SK-N-SH (cell line): ENCODE measurements at regions not wholly inside any gene's neighbourhood (a gene's known extent, or its start where the extent isn't known, plus 50 kb on each side); places are given as distances from the start of the nearest gene placed in this dataset.

Source experiments
- CTCF ChIA-PET: fragments of 300-600, 350-600 bp; formaldehyde crosslinking; extraction: SDS; loops from one replicate; lab custom pipeline; 2021; lab: Yijun Ruan, JAX
- POLR2A ChIA-PET: fragments of 350-600 bp; sonication (Branson Sonifier 250); formaldehyde crosslinking; extraction: SDS; loops from one replicate; lab custom pipeline; 2020; ENCODE audit warnings: antibody characterized with exemption, inconsistent platforms; lab: Yijun Ruan, JAX
- DNase-seq: peaks from one replicate; pipeline ENCODE4 v3.0.0; 2012
- H2AFZ ChIP-seq: fragments of 200-600 bp; sonication (generic); 2 replicates; pipeline ENCODE4 v1.8.1; 2016; ENCODE audit warnings: antibody characterized with exemption, mild to moderate bottlenecking, low read depth
- H3F3A ChIP-seq: fragments of 200-600 bp; sonication (generic); replicated peaks from 2 replicates; pipeline ENCODE3; 2016; ENCODE audit warnings: antibody characterized with exemption, mild to moderate bottlenecking; ENCODE audit not compliant: insufficient read depth
- H3K27ac ChIP-seq, 2 experiments: fragments of 200-500 bp in 1 of 2; fragments of 200-600 bp in 1 of 2; sonication (Bioruptor generic) in 1 of 2; sonication (generic), shearing (Covaris generic) in 1 of 2; 2 replicates each; pipeline versions ENCODE4 v1.5.1 to v1.6.1; 2014 to 2016; ENCODE audit warnings: low read depth in 2 of 2, inconsistent platforms in 1 of 2, low read length in 1 of 2, mild to moderate bottlenecking in 1 of 2, mixed read lengths in 1 of 2
- H3K27me3 ChIP-seq: fragments of 200-600 bp; sonication (generic), shearing (Covaris generic); 2 replicates; pipeline ENCODE4 v1.6.1; 2016; ENCODE audit warnings: mixed run types; ENCODE audit not compliant: insufficient read depth
- H3K36me3 ChIP-seq, 2 experiments: fragments of 200-500 bp in 1 of 2; fragments of 200-600 bp in 1 of 2; sonication (Bioruptor generic) in 1 of 2; sonication (generic) in 1 of 2; replicated peaks in 1 of 2; 2 replicates each; pipeline versions ENCODE3 to v1.5.1; 2014 to 2016; ENCODE audit warnings: low read length in 1 of 2, mild to moderate bottlenecking in 1 of 2; ENCODE audit not compliant: insufficient read depth in 2 of 2, control insufficient read depth in 1 of 2
- H3K4me1 ChIP-seq, 2 experiments: fragments of 200-500 bp in 1 of 2; fragments of 200-600 bp in 1 of 2; sonication (Bioruptor generic) in 1 of 2; sonication (generic), shearing (Covaris generic) in 1 of 2; 2 replicates each; pipeline versions ENCODE4 v1.5.1 to v1.6.1; 2014 to 2016; ENCODE audit warnings: low read depth in 1 of 2, low read length in 1 of 2, mixed run types in 1 of 2; ENCODE audit not compliant: insufficient read depth in 2 of 2, control insufficient read depth in 1 of 2
- H3K4me2 ChIP-seq: fragments of 200-600 bp; sonication (generic), shearing (Covaris generic); 2 replicates; pipeline ENCODE4 v1.6.1; 2017; ENCODE audit warnings: mixed run types
- H3K4me3 ChIP-seq, 2 experiments: fragments of 200-500 bp in 1 of 2; fragments of 200-600 bp in 1 of 2; sonication (Bioruptor generic) in 1 of 2; sonication (generic), shearing (Covaris generic) in 1 of 2; 2 replicates each; pipeline versions ENCODE4 v1.5.1 to v1.8.1; 2014 to 2016; ENCODE audit warnings: low read depth in 2 of 2, inconsistent platforms in 1 of 2, low read length in 1 of 2, mild to moderate bottlenecking in 1 of 2, mixed read lengths in 1 of 2, moderate library complexity in 1 of 2
- H3K79me2 ChIP-seq: fragments of 200-600 bp; sonication (generic); 2 replicates; pipeline ENCODE4 v1.8.1; 2017; ENCODE audit warnings: mild to moderate bottlenecking; ENCODE audit not compliant: insufficient read depth
- H3K9ac ChIP-seq: fragments of 200-600 bp; sonication (generic); 2 replicates; pipeline ENCODE4 v1.6.1; 2017; ENCODE audit warnings: mixed run types
- H3K9me2 ChIP-seq: fragments of 200-600 bp; sonication (generic); 2 replicates; pipeline ENCODE4 v1.6.1; 2017; ENCODE audit warnings: mixed run types
- H3K9me3 ChIP-seq: fragments of 200-600 bp; sonication (generic); 2 replicates; pipeline ENCODE4 v1.6.1; 2017; ENCODE audit warnings: mixed run types, mild to moderate bottlenecking, moderate library complexity
- H4K20me1 ChIP-seq: fragments of 200-600 bp; sonication (generic); 2 replicates; pipeline ENCODE4 v1.6.1; 2017; ENCODE audit warnings: mild to moderate bottlenecking, mixed run types; ENCODE audit not compliant: insufficient read depth
- CHD2 ChIP-seq: fragments of 150-350 bp; IDR thresholded peaks from 2 replicates; pipeline ENCODE4 v1.6.1; 2018; ENCODE audit warnings: low read length; ENCODE audit not compliant: partially characterized antibody
- CTCF ChIP-seq: fragments of 200-600 bp; sonication (generic); IDR thresholded peaks from 2 replicates; pipeline ENCODE4 v1.6.1; 2017; ENCODE audit warnings: antibody characterized with exemption, mild to moderate bottlenecking, moderate library complexity
- ELF1 ChIP-seq: IDR thresholded peaks from 2 replicates; pipeline ENCODE4 v1.4.0; 2012
- EP300 ChIP-seq, 2 experiments: IDR thresholded peaks; 2 replicates each; pipeline versions ENCODE4 v1.4.0 to v1.6.1; 2012; ENCODE audit warnings: borderline replicate concordance in 1 of 2, low read depth in 1 of 2, low read length in 1 of 2
- FOSL2 ChIP-seq: IDR thresholded peaks from 2 replicates; pipeline ENCODE4 v1.4.0; 2012; ENCODE audit warnings: low read depth, mild to moderate bottlenecking, moderate library complexity, borderline replicate concordance
- FOXJ3 ChIP-seq: sonication (generic); formaldehyde crosslinking; IDR thresholded peaks from 2 replicates; pipeline ENCODE4 v1.5.1; 2020; ENCODE audit warnings: mild to moderate bottlenecking, missing genetic modification reagents
- FOXM1 ChIP-seq: IDR thresholded peaks from 2 replicates; pipeline ENCODE4 v1.4.0; 2012; ENCODE audit warnings: low read depth, mild to moderate bottlenecking
- GABPA ChIP-seq: IDR thresholded peaks from 2 replicates; pipeline ENCODE4 v1.4.0; 2012; ENCODE audit warnings: low read depth, mild to moderate bottlenecking
- MEF2A ChIP-seq: IDR thresholded peaks from 2 replicates; pipeline ENCODE4 v1.4.0; 2012; ENCODE audit warnings: low read depth, borderline replicate concordance
- MXI1 ChIP-seq: IDR thresholded peaks from 2 replicates; pipeline ENCODE4 v1.6.1; 2012; ENCODE audit warnings: mild to moderate bottlenecking, low read depth, low read length, improper control_type of control experiment
- NFIC ChIP-seq: IDR thresholded peaks from 2 replicates; pipeline ENCODE4 v1.4.0; 2012; ENCODE audit warnings: borderline replicate concordance
- NRF1 ChIP-seq: IDR thresholded peaks from 2 replicates; pipeline ENCODE4 v1.6.1; 2012; ENCODE audit warnings: low read depth, mild to moderate bottlenecking, low read length
- PBX3 ChIP-seq: IDR thresholded peaks from 2 replicates; pipeline ENCODE4; 2012
- RAD21 ChIP-seq: IDR thresholded peaks from 2 replicates; pipeline ENCODE4 v1.6.1; 2012; ENCODE audit warnings: mild to moderate bottlenecking, low read length
- RCOR1 ChIP-seq: fragments of 150-350 bp; IDR thresholded peaks from 2 replicates; pipeline ENCODE4 v1.6.1; 2017; ENCODE audit warnings: antibody characterized with exemption, low read length
- REST ChIP-seq: IDR thresholded peaks from 2 replicates; pipeline ENCODE4 v1.6.1; 2012; ENCODE audit warnings: mild to moderate bottlenecking, low read depth, low read length, moderate library complexity
- SMC3 ChIP-seq: IDR thresholded peaks from 2 replicates; pipeline ENCODE4 v1.6.1; 2012; ENCODE audit warnings: low read depth, low read length, improper control_type of control experiment
- TAF1 ChIP-seq: IDR thresholded peaks from 2 replicates; pipeline ENCODE4 v1.6.1; 2012; ENCODE audit warnings: low read depth, mild to moderate bottlenecking, low read length, moderate library complexity, borderline replicate concordance
- TCF12 ChIP-seq: IDR thresholded peaks from 2 replicates; pipeline ENCODE4 v1.4.0; 2012
- TEAD4 ChIP-seq: IDR thresholded peaks from 2 replicates; pipeline ENCODE4 v1.4.0; 2012; ENCODE audit warnings: mild to moderate bottlenecking, borderline replicate concordance; ENCODE audit not compliant: insufficient read depth
- ZBTB33 ChIP-seq: IDR thresholded peaks from 2 replicates; pipeline ENCODE4 v1.4.0; 2012; ENCODE audit warnings: low read depth, borderline replicate concordance
- WGBS: methylation state at CpG from one replicate; pipeline ENCODE4 v1.1.6; 2017; ENCODE audit warnings: low lambda C conversion rate; 5-methylcytosine and 5-hydroxymethylcytosine counted together

GRCh38 chr4:26212528-26212927 is 108.3 kb upstream of the RBPJ start:
- CTCF ChIA-PET = interaction anchor here (0.6 kb wide), 1 partner anchor 679 kb away, joined by 3 read pairs; no protein-coding TSS in a partner anchor
- Histone ChIP-seq H4K20me1 (no peaks in the 10 kb centered on the region), H3K27me3 (peaks cover 27% of the 10 kb centered on the region; the same call in 1 of the 2 replicates), H3K79me2 (no peaks in the 10 kb centered on the region), H3K9me2 (no peaks in the 10 kb centered on the region), H3K27ac (no peak overlapping the region), H3K4me3 (no peak overlapping the region), H3K4me2 (no peak overlapping the region), H3K36me3 (no peaks in the 10 kb centered on the region), H3K9ac (no peak overlapping the region), H3F3A (no peaks in the 10 kb centered on the region), H3K9me3 (no peaks in the 10 kb centered on the region), H3K4me1 (peaks cover 0 to 6% of the 10 kb centered on the region in 2 experiments; a peak in 1 of 4 replicates), H2AFZ (no peak overlapping the region)
- 83% methylated on average over 2 of the region's 2 CpGs for WGBS
- TF ChIP-seq NFIC (no peak), CTCF (no peak), MEF2A (no peak), FOXJ3 (CRISPR knock-in tag) (no peak), GABPA (no peak), MXI1 (no peak), PBX3 (no peak), FOSL2 (no peak), FOXM1 (no peak)
- no peak for DNase-seq
- POLR2A ChIA-PET = no interaction called here

GRCh38 chr4:26213317-26213716 is 107.5 kb upstream of the RBPJ start:
- Histone ChIP-seq H3K9ac (no peak overlapping the region), H3K4me1 (peaks cover 0 to 10% of the 10 kb centered on the region in 2 experiments; a peak in 1 of 4 replicates), H3K4me2 (no peak overlapping the region), H3K36me3 (no peaks in the 10 kb centered on the region), H3K79me2 (no peaks in the 10 kb centered on the region), H3K27me3 (peaks cover 20% of the 10 kb centered on the region; the same call in 1 of the 2 replicates), H3K9me2 (no peaks in the 10 kb centered on the region), H3K9me3 (no peaks in the 10 kb centered on the region), H3F3A (no peaks in the 10 kb centered on the region), H3K4me3 (no peak overlapping the region), H2AFZ (no peak overlapping the region), H3K27ac (no peak overlapping the region), H4K20me1 (no peaks in the 10 kb centered on the region)
- DNase-seq = no peak
- no peak for TF ChIP-seq TCF12
- no peak for TF ChIP-seq NFIC
- no peak for TF ChIP-seq CHD2
- TF ChIP-seq SMC3 = no peak
- no peak for TF ChIP-seq FOXJ3 (CRISPR knock-in tag)
- no peak for TF ChIP-seq RCOR1
- TF ChIP-seq TEAD4 = no peak
- TF ChIP-seq ZBTB33 = no peak
- no peak for TF ChIP-seq TAF1
- TF ChIP-seq ELF1 = no peak
- no peak for TF ChIP-seq EP300 (IDR thresholded peaks at IDR 0.05; ENCODE audit: borderline replicate concordance in 1 of 2, low read depth in 1 of 2, low read length in 1 of 2)
- TF ChIP-seq NRF1 = no peak
- TF ChIP-seq RAD21 = no peak
- TF ChIP-seq REST = no peak
- ChIA-PET POLR2A (no interaction called here), CTCF (no interaction called here)
- WGBS = 48% methylated on average over 1 of the region's 1 CpG
